Esophagus muscularis mucosa (tissue), 4 donors: ENCODE measurements at regions not wholly inside any gene's neighbourhood (a gene's known extent, or its start where the extent isn't known, plus 50 kb on each side); places are given as distances from the start of the nearest gene placed in this dataset.

Source experiments
- DNase-seq: peaks from one replicate; pipeline ENCODE4 v3.0.0-alpha.2; 2017; ENCODE audit errors: extremely low spot score
- H3K27ac ChIP-seq, 4 donors: fragments of 200-600 bp; sonication (generic); replicated peaks in 1 of 4; 1 replicate in 3 of 4; 2 replicates in 1 of 4; pipeline ENCODE4 v1.5.1; 2016 to 2019; ENCODE audit warnings: mild to moderate bottlenecking in 1 of 4
- H3K27me3 ChIP-seq, 4 donors: fragments of 200-600 bp; sonication (generic); one replicate each; pipeline versions ENCODE4 v1.5.1 to v1.6.0; 2016 to 2019
- H3K36me3 ChIP-seq, 4 donors: fragments of 200-600 bp; sonication (generic); one replicate each; pipeline ENCODE4 v1.5.1; 2016 to 2019
- H3K4me1 ChIP-seq, 4 donors: fragments of 200-600 bp; sonication (generic); one replicate each; pipeline ENCODE4 v1.5.1; 2016 to 2019
- H3K4me3 ChIP-seq, 4 donors: fragments of 200-600 bp; sonication (generic); 1 replicate in 2 of 4; 2 replicates in 2 of 4; pipeline ENCODE4 v1.5.1; 2016 to 2019; ENCODE audit warnings: mild to moderate bottlenecking in 4 of 4, moderate library complexity in 1 of 4
- H3K9me3 ChIP-seq, 4 donors: fragments of 200-600 bp; sonication (generic); 1 replicate in 3 of 4; 2 replicates in 1 of 4; pipeline ENCODE4 v1.5.1; 2016 to 2019
- EP300 ChIP-seq: sonication (generic); formaldehyde crosslinking; IDR thresholded peaks from one replicate; pipeline ENCODE4 v1.6.1; 2017; ENCODE audit warnings: antibody characterized with exemption
- POLR2A ChIP-seq: fragments of 450-650 bp; IDR thresholded peaks from one replicate; pipeline ENCODE4 v1.6.1; 2017; ENCODE audit warnings: antibody characterized with exemption, moderate library complexity, mild to moderate bottlenecking, low read depth
- POLR2AphosphoS5 ChIP-seq, 2 donors: sonication (generic); formaldehyde crosslinking; IDR thresholded peaks; one replicate each; pipeline ENCODE4 v1.6.1; 2017; ENCODE audit warnings: antibody characterized with exemption in 2 of 2
- WGBS: methylation state at CpG from one replicate; pipeline ENCODE4 v1.1.5; 2018; 5-methylcytosine and 5-hydroxymethylcytosine counted together
- intact Hi-C: fragments of 100-400 bp; cut with DNase I; formaldehyde crosslinking; loops from one replicate; pipeline ENCODE4 v1.15.1; 2023
- TF ChIP-seq, protein P1 (sequence below), 3 experiments: fragments of 200-600 bp in 2 of 3; fragments of 450-650 bp in 1 of 3; sonication (generic) in 2 of 3; IDR thresholded peaks; one replicate each; pipeline ENCODE4 v1.5.1; 2017 to 2019; ENCODE audit warnings: antibody characterized with exemption in 3 of 3, mild to moderate bottlenecking in 2 of 3, moderate library complexity in 1 of 3

GRCh38 chr1:234737967-234738314, 128.0 kb upstream of the IRF2BP2 start:
- Histone ChIP-seq H3K36me3 (no peaks in the 10 kb centered on the region), H3K9me3 (no peaks in the 10 kb centered on the region), H3K4me1 (peaks cover 0 to 6% (median 1%) of the 10 kb centered on the region in 4 donors), H3K27me3 (no peaks in the 10 kb centered on the region), H3K27ac (no peak overlapping the region), H3K4me3 (no peak overlapping the region)
- no peak for TF ChIP-seq POLR2A
- TF ChIP-seq, protein P1, sequence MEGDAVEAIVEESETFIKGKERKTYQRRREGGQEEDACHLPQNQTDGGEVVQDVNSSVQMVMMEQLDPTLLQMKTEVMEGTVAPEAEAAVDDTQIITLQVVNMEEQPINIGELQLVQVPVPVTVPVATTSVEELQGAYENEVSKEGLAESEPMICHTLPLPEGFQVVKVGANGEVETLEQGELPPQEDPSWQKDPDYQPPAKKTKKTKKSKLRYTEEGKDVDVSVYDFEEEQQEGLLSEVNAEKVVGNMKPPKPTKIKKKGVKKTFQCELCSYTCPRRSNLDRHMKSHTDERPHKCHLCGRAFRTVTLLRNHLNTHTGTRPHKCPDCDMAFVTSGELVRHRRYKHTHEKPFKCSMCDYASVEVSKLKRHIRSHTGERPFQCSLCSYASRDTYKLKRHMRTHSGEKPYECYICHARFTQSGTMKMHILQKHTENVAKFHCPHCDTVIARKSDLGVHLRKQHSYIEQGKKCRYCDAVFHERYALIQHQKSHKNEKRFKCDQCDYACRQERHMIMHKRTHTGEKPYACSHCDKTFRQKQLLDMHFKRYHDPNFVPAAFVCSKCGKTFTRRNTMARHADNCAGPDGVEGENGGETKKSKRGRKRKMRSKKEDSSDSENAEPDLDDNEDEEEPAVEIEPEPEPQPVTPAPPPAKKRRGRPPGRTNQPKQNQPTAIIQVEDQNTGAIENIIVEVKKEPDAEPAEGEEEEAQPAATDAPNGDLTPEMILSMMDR (IDR thresholded peaks at IDR 0.05) = no peak
- TF ChIP-seq EP300 = no peak
- no peak for TF ChIP-seq POLR2AphosphoS5 (IDR thresholded peaks at IDR 0.05)
- no peak for DNase-seq
- intact Hi-C loops = no loop called here
- WGBS = 69% methylated on average over 6 of the region's 6 CpGs

DNA sequence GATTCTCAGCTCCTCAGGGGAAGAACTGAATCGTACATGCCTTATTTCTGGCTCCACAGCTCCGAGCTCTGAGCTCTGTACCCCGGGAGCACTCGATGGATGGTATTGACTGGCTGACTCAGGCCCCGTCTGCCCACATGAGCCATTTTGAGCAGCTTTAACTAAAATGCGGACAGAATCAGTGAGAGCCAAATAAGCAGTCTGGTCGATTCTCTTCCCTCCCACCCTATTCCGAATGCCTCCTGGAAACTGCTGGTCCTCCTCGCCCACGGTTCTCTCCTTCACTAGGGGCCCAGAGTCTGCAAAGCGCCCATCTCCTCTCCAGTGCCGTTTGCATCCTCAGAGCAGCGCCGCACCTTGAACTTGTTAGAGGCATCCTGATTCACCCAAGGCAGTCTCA, 125.9 kb upstream of the IRF2BP2 start:
- 91% methylated on average over 14 of the region's 14 CpGs for WGBS

DNA sequence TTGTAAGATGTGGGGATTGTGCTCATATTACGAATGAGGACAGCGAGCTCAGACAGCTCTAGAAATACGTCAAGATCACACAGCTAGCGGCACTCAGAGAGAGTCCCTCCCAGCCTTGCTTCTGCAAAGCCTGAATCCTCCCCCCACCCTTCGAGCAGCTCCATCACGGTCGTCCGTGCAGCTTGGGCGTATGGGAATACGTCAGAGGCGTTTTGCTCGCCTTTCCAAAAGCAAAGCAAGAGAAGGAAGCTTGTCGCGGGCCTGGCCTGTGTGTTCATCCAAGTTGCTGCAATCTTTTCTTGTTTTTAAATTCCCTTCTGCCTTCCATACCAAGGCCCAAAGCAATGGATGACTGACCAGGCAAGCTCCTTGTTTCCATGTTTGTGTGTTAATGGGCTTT, 125.5 kb upstream of the IRF2BP2 start:
- no peaks in the 10 kb centered on the region for H3K27me3 ChIP-seq
- H3K4me3 ChIP-seq = no peak overlapping the region
- 95% methylated on average over 14 of the region's 14 CpGs for WGBS
- H3K36me3 ChIP-seq = no peaks in the 10 kb centered on the region
- H3K27ac ChIP-seq = no peak overlapping the region
- intact Hi-C loops = no loop called here
- no peaks in the 10 kb centered on the region for H3K9me3 ChIP-seq
- no peak for DNase-seq
- peaks cover 0 to 10% (median 0%) of the 10 kb centered on the region in 4 donors for H3K4me1 ChIP-seq
- TF ChIP-seq, protein P1 (IDR thresholded peaks at IDR 0.05) = no peak
- TF ChIP-seq EP300 (no peak), POLR2AphosphoS5 (IDR thresholded peaks at IDR 0.05) (no peak), POLR2A (no peak)

More for the DNA sequence above, 125.9 kb upstream of the IRF2BP2 start:
- TF ChIP-seq POLR2A = no peak
- no peak for TF ChIP-seq EP300
- TF ChIP-seq POLR2AphosphoS5 (IDR thresholded peaks at IDR 0.05) = no peak
- TF ChIP-seq, protein P1 (IDR thresholded peaks at IDR 0.05) = no peak
- Histone ChIP-seq H3K27ac (no peak overlapping the region), H3K27me3 (no peaks in the 10 kb centered on the region), H3K9me3 (no peaks in the 10 kb centered on the region), H3K36me3 (no peaks in the 10 kb centered on the region), H3K4me1 (peaks cover 0 to 10% (median 0%) of the 10 kb centered on the region in 4 donors), H3K4me3 (no peak overlapping the region)
- no peak for DNase-seq
- intact Hi-C loops = no loop called here

GRCh38 chr1:234734869-234735268, 124.9 kb upstream of the IRF2BP2 start:
- no peaks in the 10 kb centered on the region for H3K27me3 ChIP-seq
- intact Hi-C loops = no loop called here
- H3K4me1 ChIP-seq = peaks cover 0 to 10% (median 0%) of the 10 kb centered on the region in 4 donors
- WGBS = 78% methylated on average over 9 of the region's 9 CpGs
- no peaks in the 10 kb centered on the region for H3K9me3 ChIP-seq
- no peak for TF ChIP-seq POLR2A
- TF ChIP-seq EP300 = no peak
- TF ChIP-seq POLR2AphosphoS5 (IDR thresholded peaks at IDR 0.05) = no peak
- DNase-seq = no peak
- no peaks in the 10 kb centered on the region for H3K36me3 ChIP-seq
- H3K27ac ChIP-seq = no peak overlapping the region
- H3K4me3 ChIP-seq = no peak overlapping the region

DNA sequence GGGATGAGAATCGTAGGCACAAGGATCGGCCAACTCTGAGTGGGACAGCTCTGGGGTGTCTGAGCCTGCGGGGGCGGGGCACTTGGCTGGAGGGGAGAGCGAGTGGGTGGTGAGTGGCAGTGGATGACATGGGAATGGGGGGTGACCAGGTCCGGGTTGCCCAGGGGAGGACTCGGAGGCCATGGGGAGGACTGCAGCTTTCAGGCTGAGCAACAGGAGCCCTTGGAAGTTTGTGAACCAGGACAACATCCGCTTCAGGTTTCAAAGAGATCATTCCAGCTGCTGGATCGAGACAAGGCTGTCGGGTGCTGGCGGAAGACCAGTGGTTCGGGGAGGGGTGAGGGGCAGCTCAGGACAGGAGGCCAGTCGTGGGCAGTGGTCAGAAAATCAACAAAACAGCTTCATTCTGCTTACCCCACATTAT, 124.4 kb upstream of the IRF2BP2 start:
- TF ChIP-seq EP300 (no peak), POLR2AphosphoS5 (IDR thresholded peaks at IDR 0.05) (no peak), POLR2A (no peak)
- TF ChIP-seq, protein P1 (IDR thresholded peaks at IDR 0.05) = no peak
- Histone ChIP-seq H3K9me3 (no peaks in the 10 kb centered on the region), H3K27me3 (no peaks in the 10 kb centered on the region), H3K4me1 (peaks cover 0 to 10% (median 0%) of the 10 kb centered on the region in 4 donors), H3K4me3 (no peak overlapping the region), H3K36me3 (no peaks in the 10 kb centered on the region), H3K27ac (no peak overlapping the region)
- no peak for DNase-seq
- intact Hi-C loops = no loop called here
- WGBS = 92% methylated on average over 13 of the region's 13 CpGs
